Urinary bladder (tissue), 3 donors: ENCODE measurements at regions not wholly inside any gene's neighbourhood (a gene's known extent, or its start where the extent isn't known, plus 50 kb on each side); places are given as distances from the start of the nearest gene placed in this dataset.
"Not testable (repeated sequence)": the region's sequence is repeated elsewhere in the genome, so short reads cannot be mapped to it uniquely, and the experiment has no call there.

Source experiments
- DNase-seq: peaks from one replicate; pipeline ENCODE4 v3.0.0-alpha.2; 2015; ENCODE audit errors: extremely low spot score
- H3K27ac ChIP-seq: one replicate; pipeline ENCODE4 v1.5.1; 2013; ENCODE audit warnings: low read depth, mild to moderate bottlenecking, moderate library complexity
- H3K36me3 ChIP-seq: one replicate; pipeline ENCODE4 v1.6.1; 2013; ENCODE audit warnings: mild to moderate bottlenecking, moderate library complexity; ENCODE audit not compliant: insufficient read depth
- H3K4me1 ChIP-seq: one replicate; pipeline ENCODE4 v1.6.1; 2013; ENCODE audit warnings: mild to moderate bottlenecking, moderate library complexity; ENCODE audit not compliant: insufficient read depth
- H3K4me3 ChIP-seq: one replicate; pipeline ENCODE4 v1.5.1; 2013; ENCODE audit warnings: low read depth, low read length
- WGBS: extraction: QIAGEN DNeasy Blood & Tissue Kit; methylation state at CpG from one replicate; pipeline ENCODE4 v1.1.7; 2013; 5-methylcytosine and 5-hydroxymethylcytosine counted together
- donor health status: healthy with polysubstance abuse.
- donor health status: healthy.

- Histone ChIP-seq H3K36me3 (no peaks in the 10 kb centered on the region), H3K4me1 (no peaks in the 10 kb centered on the region), H3K4me3 (no peak overlapping the region), H3K27ac (no peak overlapping the region)
- WGBS = 83% methylated on average over 1 of the region's 1 CpG
- DNase-seq = no peak
Measured at GRCh38 chr4:31234901-31235300, 514.7 kb downstream of the PCDH7 start.

GRCh38 chr4:31236020-31236638 lies 516.0 kb downstream of the PCDH7 start:
- Histone ChIP-seq H3K4me1 (no peaks in the 10 kb centered on the region), H3K4me3 (no peak overlapping the region), H3K36me3 (no peaks in the 10 kb centered on the region), H3K27ac (no peak overlapping the region)
- 60% methylated on average over 5 of the region's 5 CpGs for WGBS
- no peak for DNase-seq

GRCh38 chr4:31236639-31237173 lies 516.5 kb downstream of the PCDH7 start:
- Histone ChIP-seq H3K4me3 (no peak overlapping the region), H3K4me1 (no peaks in the 10 kb centered on the region), H3K27ac (no peak overlapping the region), H3K36me3 (no peaks in the 10 kb centered on the region)
- WGBS = 69% methylated on average over 6 of the region's 6 CpGs
- DNase-seq = no peak

GRCh38 chr4:31237233-31237632 lies 517.1 kb downstream of the PCDH7 start:
- Histone ChIP-seq H3K27ac (no peak overlapping the region), H3K4me1 (no peaks in the 10 kb centered on the region), H3K36me3 (no peaks in the 10 kb centered on the region), H3K4me3 (no peak overlapping the region)
- DNase-seq = no peak

- H3K4me3 ChIP-seq = no peak overlapping the region
- no peaks in the 10 kb centered on the region for H3K36me3 ChIP-seq
- H3K27ac ChIP-seq = no peak overlapping the region
- H3K4me1 ChIP-seq = no peaks in the 10 kb centered on the region
- peak; percentile 18 for DNase-seq
Measured at GRCh38 chr4:31239886-31240285, 519.7 kb downstream of the PCDH7 start.

- H3K27ac ChIP-seq = no peak overlapping the region
- H3K4me1 ChIP-seq = no peaks in the 10 kb centered on the region
- no peak overlapping the region for H3K4me3 ChIP-seq
- no peaks in the 10 kb centered on the region for H3K36me3 ChIP-seq
- 92% methylated on average over 1 of the region's 1 CpG for WGBS
- DNase-seq = no peak
Measured at GRCh38 chr4:31241504-31242106, 521.4 kb downstream of the PCDH7 start.

- no peak overlapping the region for H3K4me3 ChIP-seq
- no peak overlapping the region for H3K27ac ChIP-seq
- WGBS = 70% methylated on average over 1 of the region's 1 CpG
- DNase-seq = no peak
- no peaks in the 10 kb centered on the region for H3K36me3 ChIP-seq
- no peaks in the 10 kb centered on the region for H3K4me1 ChIP-seq
Measured at GRCh38 chr4:31246856-31247255, 526.7 kb downstream of the PCDH7 start.

GRCh38 chr4:31259119-31259518 lies 539.0 kb downstream of the PCDH7 start:
- Histone ChIP-seq H3K36me3 (no peaks in the 10 kb centered on the region), H3K27ac (no peak overlapping the region), H3K4me3 (no peak overlapping the region), H3K4me1 (no peaks in the 10 kb centered on the region)
- WGBS = 96% methylated on average over 15 of the region's 15 CpGs
- DNase-seq = no peak

GRCh38 chr4:31261632-31262031 lies 541.5 kb downstream of the PCDH7 start:
- WGBS = 29% methylated on average over 2 of the region's 2 CpGs
- Histone ChIP-seq H3K36me3 (no peaks in the 10 kb centered on the region), H3K4me1 (no peaks in the 10 kb centered on the region), H3K27ac (no peak overlapping the region), H3K4me3 (no peak overlapping the region)
- DNase-seq = no peak

- H3K4me1 ChIP-seq, H3K27ac ChIP-seq, H3K36me3 ChIP-seq, DNase-seq, H3K4me3 ChIP-seq: not testable (repeated sequence)
- 94% methylated on average over 4 of the region's 4 CpGs for WGBS
Measured at GRCh38 chr4:31266094-31266493, 545.9 kb downstream of the PCDH7 start.

GRCh38 chr4:31272331-31273061 lies 552.3 kb downstream of the PCDH7 start:
- 81% methylated on average over 6 of the region's 6 CpGs for WGBS
- no peak overlapping the region for H3K27ac ChIP-seq
- DNase-seq = no peak

GRCh38 chr4:31275906-31276305 lies 555.7 kb downstream of the PCDH7 start:
- Histone ChIP-seq H3K4me1 (no peaks in the 10 kb centered on the region), H3K36me3 (no peaks in the 10 kb centered on the region), H3K27ac (no peak overlapping the region), H3K4me3 (no peak overlapping the region)
- no peak for DNase-seq

More at GRCh38 chr4:31272331-31273061, 552.3 kb downstream of the PCDH7 start:
- Histone ChIP-seq H3K36me3 (no peaks in the 10 kb centered on the region), H3K4me3 (no peak overlapping the region), H3K4me1 (no peaks in the 10 kb centered on the region)

- peak; percentile 28 for DNase-seq
- Histone ChIP-seq H3K27ac (no peak overlapping the region), H3K36me3 (no peaks in the 10 kb centered on the region), H3K4me3 (no peak overlapping the region), H3K4me1 (no peaks in the 10 kb centered on the region)
- WGBS = 30% methylated on average over 4 of the region's 4 CpGs
Measured at GRCh38 chr4:31283679-31284078, 563.5 kb downstream of the PCDH7 start.

GRCh38 chr4:31290836-31291235 lies 570.7 kb downstream of the PCDH7 start:
- H3K36me3 ChIP-seq = no peaks in the 10 kb centered on the region
- no peak overlapping the region for H3K27ac ChIP-seq
- no peaks in the 10 kb centered on the region for H3K4me1 ChIP-seq
- no peak for DNase-seq
- no peak overlapping the region for H3K4me3 ChIP-seq
- whole genome bisulfite sequencing = 60% methylated on average over 3 of the region's 3 CpGs
